Fibroblast of pulmonary artery (primary cell): ENCODE measurements at regions not wholly inside any gene's neighbourhood (a gene's known extent, or its start where the extent isn't known, plus 50 kb on each side); places are given as distances from the start of the nearest gene placed in this dataset.

Experiments
- DNase-seq: peaks from one replicate; pipeline ENCODE4 v3.0.0-alpha.2; 2010; ENCODE audit warnings: low read depth
- H3K4me3 ChIP-seq: replicated peaks from 2 replicates; pipeline ENCODE4 v1.5.1; 2011; ENCODE audit warnings: low read depth, mild to moderate bottlenecking, control low read depth, low read length, moderate library complexity
- TF ChIP-seq, protein P1 (sequence below): IDR thresholded peaks from 2 replicates; pipeline ENCODE4 v1.5.1; 2011; ENCODE audit warnings: mild to moderate bottlenecking, control low read depth, low read length, inconsistent platforms; ENCODE audit errors: missing control alignments

GRCh38 chr18:37702841-37703240, 137.2 kb upstream of the CELF4 start:
- no peak for DNase-seq
- TF ChIP-seq, protein P1, sequence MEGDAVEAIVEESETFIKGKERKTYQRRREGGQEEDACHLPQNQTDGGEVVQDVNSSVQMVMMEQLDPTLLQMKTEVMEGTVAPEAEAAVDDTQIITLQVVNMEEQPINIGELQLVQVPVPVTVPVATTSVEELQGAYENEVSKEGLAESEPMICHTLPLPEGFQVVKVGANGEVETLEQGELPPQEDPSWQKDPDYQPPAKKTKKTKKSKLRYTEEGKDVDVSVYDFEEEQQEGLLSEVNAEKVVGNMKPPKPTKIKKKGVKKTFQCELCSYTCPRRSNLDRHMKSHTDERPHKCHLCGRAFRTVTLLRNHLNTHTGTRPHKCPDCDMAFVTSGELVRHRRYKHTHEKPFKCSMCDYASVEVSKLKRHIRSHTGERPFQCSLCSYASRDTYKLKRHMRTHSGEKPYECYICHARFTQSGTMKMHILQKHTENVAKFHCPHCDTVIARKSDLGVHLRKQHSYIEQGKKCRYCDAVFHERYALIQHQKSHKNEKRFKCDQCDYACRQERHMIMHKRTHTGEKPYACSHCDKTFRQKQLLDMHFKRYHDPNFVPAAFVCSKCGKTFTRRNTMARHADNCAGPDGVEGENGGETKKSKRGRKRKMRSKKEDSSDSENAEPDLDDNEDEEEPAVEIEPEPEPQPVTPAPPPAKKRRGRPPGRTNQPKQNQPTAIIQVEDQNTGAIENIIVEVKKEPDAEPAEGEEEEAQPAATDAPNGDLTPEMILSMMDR: no peak

DNA sequence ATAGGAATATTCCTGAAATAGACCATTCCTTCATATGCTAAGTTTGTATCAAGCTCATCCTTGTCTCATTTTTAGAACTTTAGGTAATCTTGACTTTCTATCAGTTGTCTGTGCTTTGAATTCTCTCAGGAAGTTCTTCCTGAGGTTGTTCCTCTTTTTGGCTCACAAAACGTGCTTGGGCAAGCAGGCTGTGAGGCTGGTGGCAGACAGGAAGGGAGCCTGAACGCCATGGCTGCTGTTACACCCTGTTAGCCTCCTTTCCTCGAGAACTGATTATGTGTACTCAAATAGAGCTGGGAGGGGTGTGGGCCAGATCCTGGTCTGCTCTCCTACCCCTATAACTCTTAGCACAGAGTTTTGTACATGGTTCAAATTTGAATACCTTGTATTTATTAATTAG, 136.4 kb upstream of the CELF4 start:
- TF ChIP-seq, protein P1: no peak
- DNase-seq: no peak
- no peak overlapping the region for H3K4me3 ChIP-seq

More at GRCh38 chr18:37702841-37703240, 137.2 kb upstream of the CELF4 start:
- no peak overlapping the region for H3K4me3 ChIP-seq

DNA sequence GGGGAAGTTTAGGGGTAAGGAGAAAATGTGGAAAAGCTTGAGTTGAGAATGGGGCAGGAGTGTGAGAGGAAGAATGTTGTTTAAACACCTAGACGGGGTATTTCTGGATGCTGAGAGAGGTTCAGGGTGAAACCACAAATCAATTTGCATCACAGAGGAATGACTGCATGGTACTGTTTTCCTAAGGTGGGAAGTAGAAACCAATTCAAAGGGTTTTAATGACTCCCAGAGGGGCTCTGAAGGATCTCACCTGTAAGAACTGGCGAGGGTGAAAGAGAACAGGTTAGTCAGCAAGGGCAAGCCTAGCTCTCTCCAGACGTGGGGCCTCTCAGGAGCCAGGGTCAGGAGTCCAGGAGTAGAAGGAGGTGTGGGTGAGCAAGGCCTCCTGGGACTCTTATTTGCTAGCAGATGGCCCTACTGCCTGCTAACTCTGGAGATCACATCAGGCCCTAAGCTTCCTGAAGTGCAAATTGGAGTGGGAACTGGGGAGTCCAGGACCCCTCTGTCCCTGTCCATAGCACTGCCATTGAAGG, 133.0 kb upstream of the CELF4 start:
- TF ChIP-seq, protein P1: no peak
- no peak overlapping the region for H3K4me3 ChIP-seq
- no peak for DNase-seq

- DNase-seq: no peak
- TF ChIP-seq, protein P1: no peak
- H3K4me3 ChIP-seq: no peak overlapping the region
Observed at GRCh38 chr18:37694516-37694915, 128.9 kb upstream of the CELF4 start.

DNA sequence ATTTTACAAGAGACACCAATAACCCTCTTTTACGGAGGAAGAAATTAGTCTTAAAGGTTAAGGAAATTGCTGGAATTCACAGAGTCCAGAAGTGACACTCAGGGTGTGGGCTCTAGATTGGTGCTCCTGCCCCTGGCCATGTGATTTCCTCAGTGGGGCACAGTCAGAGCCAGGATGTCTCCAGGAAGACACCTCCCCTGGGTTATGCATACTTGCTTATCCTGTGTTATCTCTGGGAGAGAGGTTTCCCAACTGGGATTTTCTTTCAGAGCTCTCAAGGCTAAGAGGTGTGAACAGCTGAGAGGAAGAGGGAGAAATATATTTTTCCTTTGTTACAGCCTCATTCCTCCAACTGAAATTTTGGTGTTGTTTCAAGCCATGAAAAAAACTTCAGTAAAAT, 125.6 kb upstream of the CELF4 start:
- DNase-seq: peak; percentile 40
- TF ChIP-seq, protein P1: no peak
- H3K4me3 ChIP-seq: no peak overlapping the region

DNA sequence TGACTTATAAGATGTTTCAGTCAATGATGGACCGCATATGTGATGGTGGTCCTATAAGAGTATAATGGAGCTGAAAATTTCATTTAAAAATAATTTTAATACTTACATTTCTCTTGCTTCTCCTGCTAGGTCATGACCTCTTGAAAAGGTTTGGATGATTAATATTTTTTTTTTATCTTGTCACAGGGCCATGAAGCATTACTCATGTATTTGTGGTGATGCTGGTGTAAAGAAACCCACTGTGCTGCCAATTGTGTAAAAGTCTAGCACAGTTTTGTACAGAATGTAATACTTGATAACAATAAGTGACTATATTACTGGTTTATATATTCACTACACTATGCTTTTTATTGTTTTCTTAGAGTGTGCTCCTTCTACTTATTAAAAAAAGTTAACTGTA, 124.2 kb upstream of the CELF4 start:
- peak; percentile 43 for DNase-seq
- H3K4me3 ChIP-seq: no peak overlapping the region
- TF ChIP-seq, protein P1: no peak

DNA sequence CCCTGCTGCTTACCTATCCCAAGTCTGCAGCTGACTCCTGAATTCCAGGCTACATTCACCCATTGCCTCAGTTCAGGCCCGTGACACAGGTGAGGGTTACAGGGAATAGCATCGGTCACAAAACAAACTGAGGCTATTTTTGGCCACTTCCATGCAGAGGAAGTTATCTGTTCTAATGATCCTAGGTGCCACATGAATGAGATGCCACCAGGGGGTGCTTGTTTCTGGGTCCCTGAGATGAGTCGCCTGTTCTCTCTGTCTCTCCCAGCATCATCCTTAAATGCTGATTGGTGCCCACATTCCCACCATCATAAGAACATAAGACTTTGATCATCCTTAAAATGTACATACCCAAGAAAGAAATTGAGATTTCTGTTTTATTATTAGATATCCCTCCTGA, 119.0 kb upstream of the CELF4 start:
- TF ChIP-seq, protein P1: no peak
- DNase-seq: no peak
- no peak overlapping the region for H3K4me3 ChIP-seq
